ENCODE measurements at regions not wholly inside any gene's neighbourhood (a gene's known extent, or its start where the extent isn't known, plus 50 kb on each side); places are given as distances from the start of the nearest gene placed in this dataset.
A peak's percentile ranks its signal among the peaks of the same experiment; 100 is the strongest.

- peaks cover 4% of the 10 kb centered on the region; the same call in 1 of the 2 replicates for H3K9me3 ChIP-seq (ENCODE audit: low read length)
- no peak overlapping the region for H3K27ac ChIP-seq (ENCODE audit: low read depth, low read length, poor library complexity, severe bottlenecking)
- no peak overlapping the region for H2AFZ ChIP-seq (ENCODE audit: low read length)
- H3K4me3 ChIP-seq (ENCODE audit: low read depth, low read length, poor library complexity, severe bottlenecking): no peak overlapping the region
- ChIA-PET CTCF (ENCODE audit: unreplicated experiment) (no interaction called here), POLR2A (interaction anchor here (0.8 to 1.5 kb wide), 5 partner anchors 9 to 369 kb away, joined by 3 to 14 read pairs (median 4); no protein-coding TSS in a partner anchor)
- H3K4me1 ChIP-seq (ENCODE audit: insufficient read depth, low read length, poor library complexity, severe bottlenecking): no peaks in the 10 kb centered on the region
- no peaks in the 10 kb centered on the region for H3K36me3 ChIP-seq (ENCODE audit: insufficient read depth, low read length)
- no peak for TF ChIP-seq EZH2phosphoT487 (IDR thresholded peaks at IDR 0.05; ENCODE audit: borderline replicate concordance, low read depth, low read length)
- TF ChIP-seq, protein P1, sequence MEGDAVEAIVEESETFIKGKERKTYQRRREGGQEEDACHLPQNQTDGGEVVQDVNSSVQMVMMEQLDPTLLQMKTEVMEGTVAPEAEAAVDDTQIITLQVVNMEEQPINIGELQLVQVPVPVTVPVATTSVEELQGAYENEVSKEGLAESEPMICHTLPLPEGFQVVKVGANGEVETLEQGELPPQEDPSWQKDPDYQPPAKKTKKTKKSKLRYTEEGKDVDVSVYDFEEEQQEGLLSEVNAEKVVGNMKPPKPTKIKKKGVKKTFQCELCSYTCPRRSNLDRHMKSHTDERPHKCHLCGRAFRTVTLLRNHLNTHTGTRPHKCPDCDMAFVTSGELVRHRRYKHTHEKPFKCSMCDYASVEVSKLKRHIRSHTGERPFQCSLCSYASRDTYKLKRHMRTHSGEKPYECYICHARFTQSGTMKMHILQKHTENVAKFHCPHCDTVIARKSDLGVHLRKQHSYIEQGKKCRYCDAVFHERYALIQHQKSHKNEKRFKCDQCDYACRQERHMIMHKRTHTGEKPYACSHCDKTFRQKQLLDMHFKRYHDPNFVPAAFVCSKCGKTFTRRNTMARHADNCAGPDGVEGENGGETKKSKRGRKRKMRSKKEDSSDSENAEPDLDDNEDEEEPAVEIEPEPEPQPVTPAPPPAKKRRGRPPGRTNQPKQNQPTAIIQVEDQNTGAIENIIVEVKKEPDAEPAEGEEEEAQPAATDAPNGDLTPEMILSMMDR (conservative IDR thresholded peaks at IDR 0.05; ENCODE audit: low read length): no peak
- no peak for DNase-seq (ENCODE audit: low spot score)
- no peak overlapping the region for H3K4me2 ChIP-seq (ENCODE audit: low read length)
- intact Hi-C loops (cut with micrococcal nuclease; ENCODE audit: unreplicated experiment): no loop called here
- no peaks in the 10 kb centered on the region for H4K20me1 ChIP-seq (ENCODE audit: insufficient read depth, low read length)
- BruUV-seq (replicated peaks): no TSS peak
- no peaks in the 10 kb centered on the region for H3K79me2 ChIP-seq (ENCODE audit: insufficient read depth, low read depth, low read length)
- H3K9me2 ChIP-seq (ENCODE audit: insufficient read depth, low read length): no peaks in the 10 kb centered on the region
These were observed 88.5 kb upstream of the SOD1 start for GRCh38 chr21:31570824-31571566.

GRCh38 chr21:31566611-31567010 lies 92.9 kb upstream of the SOD1 start:
- ChIA-PET CTCF (ENCODE audit: unreplicated experiment) (no interaction called here), POLR2A (no interaction called here)
- BruUV-seq (replicated peaks): no TSS peak
- Histone ChIP-seq H3K27ac (ENCODE audit: low read depth, low read length, poor library complexity, severe bottlenecking) (no peak overlapping the region), H3K36me3 (ENCODE audit: insufficient read depth, low read length) (no peaks in the 10 kb centered on the region), H3K4me1 (ENCODE audit: insufficient read depth, low read length, poor library complexity, severe bottlenecking) (no peaks in the 10 kb centered on the region), H2AFZ (ENCODE audit: low read length) (no peak overlapping the region), H4K20me1 (ENCODE audit: insufficient read depth, low read length) (no peaks in the 10 kb centered on the region), H3K9me3 (ENCODE audit: low read length) (no peaks in the 10 kb centered on the region), H3K4me3 (ENCODE audit: low read depth, low read length, poor library complexity, severe bottlenecking) (no peak overlapping the region), H3K4me2 (ENCODE audit: low read length) (no peak overlapping the region), H3K79me2 (ENCODE audit: insufficient read depth, low read depth, low read length) (no peaks in the 10 kb centered on the region), H3K9me2 (ENCODE audit: insufficient read depth, low read length) (no peaks in the 10 kb centered on the region)
- intact Hi-C loops (cut with micrococcal nuclease; ENCODE audit: unreplicated experiment): no loop called here
- no peak for TF ChIP-seq EZH2phosphoT487 (IDR thresholded peaks at IDR 0.05; ENCODE audit: borderline replicate concordance, low read depth, low read length)
- TF ChIP-seq, protein P1 (conservative IDR thresholded peaks at IDR 0.05; ENCODE audit: low read length): no peak
- DNase-seq (ENCODE audit: low spot score): no peak

- Histone ChIP-seq H3K79me2 (ENCODE audit: insufficient read depth, low read depth, low read length) (peaks cover 2% of the 10 kb centered on the region; the same call in 1 of the 2 replicates), H3K4me2 (ENCODE audit: low read length) (no peak overlapping the region), H3K36me3 (ENCODE audit: insufficient read depth, low read length) (no peaks in the 10 kb centered on the region), H3K4me3 (ENCODE audit: low read depth, low read length, poor library complexity, severe bottlenecking) (no peak overlapping the region), H4K20me1 (ENCODE audit: insufficient read depth, low read length) (no peaks in the 10 kb centered on the region), H3K27ac (ENCODE audit: low read depth, low read length, poor library complexity, severe bottlenecking) (no peak overlapping the region), H3K9me3 (ENCODE audit: low read length) (no peaks in the 10 kb centered on the region), H3K9me2 (ENCODE audit: insufficient read depth, low read length) (no peaks in the 10 kb centered on the region), H3K4me1 (ENCODE audit: insufficient read depth, low read length, poor library complexity, severe bottlenecking) (no peaks in the 10 kb centered on the region), H2AFZ (ENCODE audit: low read length) (no peak overlapping the region)
- BruUV-seq (replicated peaks): TSS peak; percentile 4
- intact Hi-C loops (cut with micrococcal nuclease; ENCODE audit: unreplicated experiment): no loop called here
- TF ChIP-seq, protein P1 (conservative IDR thresholded peaks at IDR 0.05; ENCODE audit: low read length): peak; percentile 61
- TF ChIP-seq EZH2phosphoT487 (IDR thresholded peaks at IDR 0.05; ENCODE audit: borderline replicate concordance, low read depth, low read length): no peak
- ChIA-PET POLR2A (no interaction called here), CTCF (ENCODE audit: unreplicated experiment) (no interaction called here)
- peak; percentile 15 for DNase-seq (ENCODE audit: low spot score)
These were observed 93.4 kb upstream of the SOD1 start for GRCh38 chr21:31566064-31566463.
